ENCODE measurements at regions not wholly inside any gene's neighbourhood (a gene's known extent, or its start where the extent isn't known, plus 50 kb on each side); places are given as distances from the start of the nearest gene placed in this dataset.

GRCh38 chr2:146450131-146450530 is 1394.7 kb upstream of the ACVR2A start:
- no peak overlapping the region for H3K4me3 ChIP-seq (ENCODE audit: control extremely low read depth in 1 of 5, extremely low read depth in 1 of 5, insufficient read depth in 1 of 5, low read depth in 2 of 5, low read length in 4 of 5)
- Mint-ChIP-seq H3K27ac (no peak overlapping the region), H3K4me1 (no peaks in the 10 kb centered on the region), H3K4me3 (no peak overlapping the region), H3K27me3 (no peaks in the 10 kb centered on the region), H3K9me3 (ENCODE audit: insufficient read depth) (peaks cover 4% of the 10 kb centered on the region)
- no peaks in the 10 kb centered on the region for H4K20me1 ChIP-seq (ENCODE audit: control insufficient read depth, insufficient read depth, low read length, poor library complexity, severe bottlenecking)
- TF ChIP-seq CTCF (IDR thresholded peaks at IDR 0.05) (no peak), EZH2 (IDR thresholded peaks at IDR 0.05; ENCODE audit: borderline replicate concordance, insufficient read depth, low read depth, low read length, poor library complexity, severe bottlenecking) (no peak)
- ChIA-PET POLR2A (no interaction called here), CTCF (no interaction called here)
- no peak overlapping the region for H3K4me2 ChIP-seq (replicated peaks; ENCODE audit: low read depth, low read length, poor library complexity, severe bottlenecking)
- no peak for DNase-seq
- no peak for ATAC-seq (ENCODE audit: low read depth)
- H3K79me2 ChIP-seq (ENCODE audit: control insufficient read depth, insufficient read depth, low read length), result no peaks in the 10 kb centered on the region
- peaks cover 0 to 2% (median 0%) of the 10 kb centered on the region in 3 donors for H3K9me3 ChIP-seq (ENCODE audit: control extremely low read depth in 1 of 3, control insufficient read depth in 2 of 3, insufficient read depth in 1 of 3, low read length in 2 of 3)
- H3K9ac ChIP-seq (ENCODE audit: low read length), result no peak overlapping the region
- H3K36me3 ChIP-seq (replicated peaks in 1 of 2; ENCODE audit: control extremely low read depth in 1 of 2, control insufficient read depth in 1 of 2, extremely low read depth in 1 of 2, insufficient read depth in 2 of 2, low read length in 1 of 2), result no peaks in the 10 kb centered on the region
- no peak overlapping the region for H3K27ac ChIP-seq (ENCODE audit: low read length in 2 of 2)
- no peak overlapping the region for H2AFZ ChIP-seq (ENCODE audit: insufficient read depth, low read depth, low read length, poor library complexity, severe bottlenecking)
- intact Hi-C loops (cut with micrococcal nuclease), result no loop called here
- H3K4me1 ChIP-seq (ENCODE audit: control insufficient read depth in 2 of 2, insufficient read depth in 2 of 2, low read length in 2 of 2), result no peaks in the 10 kb centered on the region
- H3K27me3 ChIP-seq (replicated peaks in 1 of 4; ENCODE audit: control extremely low read depth in 1 of 4, control insufficient read depth in 3 of 4, insufficient read depth in 4 of 4, low read length in 3 of 4), result no peaks in the 10 kb centered on the region
- WGBS (ENCODE audit: insufficient coverage), result no CpG with 5 or more reads among the region's 2 CpGs

GRCh38 chr2:146444987-146445386 is 1399.8 kb upstream of the ACVR2A start:
- ATAC-seq (ENCODE audit: low read depth) (no peak), DNase-seq (no peak)
- intact Hi-C loops (cut with micrococcal nuclease), result no loop called here
- H3K9ac ChIP-seq (ENCODE audit: low read length), result no peak overlapping the region
- H3K36me3 ChIP-seq (replicated peaks in 1 of 2; ENCODE audit: control extremely low read depth in 1 of 2, control insufficient read depth in 1 of 2, extremely low read depth in 1 of 2, insufficient read depth in 2 of 2, low read length in 1 of 2), result no peaks in the 10 kb centered on the region
- no peak overlapping the region for H3K4me2 ChIP-seq (replicated peaks; ENCODE audit: low read depth, low read length, poor library complexity, severe bottlenecking)
- Mint-ChIP-seq H3K4me3 (no peak overlapping the region), H3K4me1 (no peaks in the 10 kb centered on the region), H3K9me3 (ENCODE audit: insufficient read depth) (peaks cover 4% of the 10 kb centered on the region), H3K27me3 (no peaks in the 10 kb centered on the region), H3K27ac (no peak overlapping the region)
- H3K79me2 ChIP-seq (ENCODE audit: control insufficient read depth, insufficient read depth, low read length), result no peaks in the 10 kb centered on the region
- ChIA-PET POLR2A (no interaction called here), CTCF (no interaction called here)
- H2AFZ ChIP-seq (ENCODE audit: insufficient read depth, low read depth, low read length, poor library complexity, severe bottlenecking), result no peak overlapping the region
- H3K9me3 ChIP-seq (ENCODE audit: control extremely low read depth in 1 of 3, control insufficient read depth in 2 of 3, insufficient read depth in 1 of 3, low read length in 2 of 3), result no peaks in the 10 kb centered on the region
- H3K4me1 ChIP-seq (ENCODE audit: control insufficient read depth in 2 of 2, insufficient read depth in 2 of 2, low read length in 2 of 2), result no peaks in the 10 kb centered on the region
- H4K20me1 ChIP-seq (ENCODE audit: control insufficient read depth, insufficient read depth, low read length, poor library complexity, severe bottlenecking), result no peaks in the 10 kb centered on the region
- TF ChIP-seq CTCF (IDR thresholded peaks at IDR 0.05) (no peak), EZH2 (IDR thresholded peaks at IDR 0.05; ENCODE audit: borderline replicate concordance, insufficient read depth, low read depth, low read length, poor library complexity, severe bottlenecking) (no peak)
- H3K4me3 ChIP-seq (ENCODE audit: control extremely low read depth in 1 of 5, extremely low read depth in 1 of 5, insufficient read depth in 1 of 5, low read depth in 2 of 5, low read length in 4 of 5), result no peak overlapping the region
- H3K27ac ChIP-seq (ENCODE audit: low read length in 2 of 2), result no peak overlapping the region
- H3K27me3 ChIP-seq (replicated peaks in 1 of 4; ENCODE audit: control extremely low read depth in 1 of 4, control insufficient read depth in 3 of 4, insufficient read depth in 4 of 4, low read length in 3 of 4), result no peaks in the 10 kb centered on the region
